ENCODE measurements at regions not wholly inside any gene's neighbourhood (a gene's known extent, or its start where the extent isn't known, plus 50 kb on each side); places are given as distances from the start of the nearest gene placed in this dataset.

DNA sequence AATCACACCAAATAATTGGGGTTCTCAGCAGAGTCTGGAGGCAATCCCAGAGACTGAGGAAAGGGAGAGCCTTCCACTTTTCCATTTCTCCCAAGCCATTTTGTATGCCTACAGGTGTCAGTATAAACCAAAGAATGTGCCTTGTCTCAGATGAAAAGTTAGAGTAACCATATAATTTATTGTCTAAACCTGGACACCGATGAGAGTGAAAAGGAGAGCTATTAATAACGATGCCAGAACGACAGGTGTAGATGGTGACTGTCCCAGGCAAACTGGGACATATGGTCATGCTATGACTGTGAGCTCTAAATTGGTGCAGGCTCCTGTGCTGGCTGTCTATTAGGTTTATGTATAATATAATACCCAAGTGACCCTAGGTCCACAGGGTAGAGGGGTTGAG, 219.6 kb downstream of the ARHGAP12 start:
- no peak for DNase-seq

DNA sequence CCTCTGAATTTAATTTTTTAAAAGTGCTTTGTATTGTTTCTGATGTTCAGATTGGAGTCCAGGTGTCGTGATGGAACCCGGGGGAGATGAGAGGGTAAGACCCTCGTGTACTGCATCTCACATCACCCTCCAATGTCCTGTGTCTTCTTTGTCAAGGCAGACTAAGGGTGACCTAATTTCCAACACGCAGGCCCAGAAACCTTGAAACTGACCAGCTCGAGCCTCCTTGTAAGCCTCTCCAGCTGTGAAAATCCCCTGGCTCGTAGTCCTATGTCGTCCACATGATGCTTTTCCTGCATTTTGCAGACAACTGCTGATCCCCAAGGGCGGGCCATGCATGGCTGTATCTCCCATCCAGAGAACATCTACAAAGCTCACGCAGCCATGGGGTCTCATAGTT, 220.2 kb downstream of the ARHGAP12 start:
- no peak for DNase-seq

DNA sequence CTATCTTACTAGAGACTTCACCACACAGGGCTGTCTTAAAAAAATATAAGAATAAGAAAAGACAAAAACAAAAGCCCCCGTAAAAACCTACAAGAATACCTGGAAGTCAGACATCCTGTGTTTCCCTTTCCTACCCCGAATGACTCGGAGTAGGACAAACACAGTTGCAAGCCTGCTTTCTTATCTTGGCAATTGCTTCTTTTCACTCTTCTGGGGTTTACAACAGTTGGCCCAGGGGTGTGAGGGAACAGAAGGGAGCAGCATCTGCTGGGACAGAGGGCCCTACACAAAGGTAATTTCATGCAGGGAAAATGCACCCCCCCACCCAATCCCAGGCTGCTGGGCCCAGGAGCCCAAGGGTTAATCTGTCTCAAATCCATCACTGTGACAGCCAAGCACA, 220.6 kb downstream of the ARHGAP12 start:
- DNase-seq = no peak

- no peak for DNase-seq
These were observed 221.3 kb downstream of the ARHGAP12 start for GRCh38 chr10:31707093-31708039.

DNA sequence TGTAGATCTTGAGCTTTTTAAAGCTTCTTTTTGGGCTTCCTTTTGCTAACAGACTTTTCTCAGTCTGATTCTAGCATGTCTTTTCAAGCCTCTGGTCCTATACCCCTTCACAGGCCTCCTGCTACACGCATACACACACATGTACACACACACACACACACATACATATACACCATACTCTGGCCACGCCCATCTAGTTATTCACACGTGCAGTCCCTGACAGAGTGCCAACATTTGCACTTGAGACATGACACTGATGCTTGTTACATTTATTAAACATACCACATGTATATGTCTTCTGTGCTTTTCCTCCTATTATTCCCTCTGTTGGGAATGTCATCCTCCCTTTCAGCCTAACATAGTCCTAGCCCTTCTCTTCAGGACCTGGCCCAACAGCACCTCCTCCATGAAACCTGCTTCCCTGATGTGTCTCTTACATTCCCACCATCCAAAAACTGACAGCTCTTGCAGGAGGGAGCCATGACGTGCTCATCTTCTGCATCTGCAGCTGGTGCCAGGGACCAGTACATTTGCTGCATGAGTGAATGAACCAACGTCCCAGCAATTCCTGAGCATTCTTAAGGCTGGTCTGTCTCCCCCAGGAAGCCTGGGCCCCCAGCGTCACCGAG, 222.1 kb downstream of the ARHGAP12 start:
- no peak for DNase-seq

DNA sequence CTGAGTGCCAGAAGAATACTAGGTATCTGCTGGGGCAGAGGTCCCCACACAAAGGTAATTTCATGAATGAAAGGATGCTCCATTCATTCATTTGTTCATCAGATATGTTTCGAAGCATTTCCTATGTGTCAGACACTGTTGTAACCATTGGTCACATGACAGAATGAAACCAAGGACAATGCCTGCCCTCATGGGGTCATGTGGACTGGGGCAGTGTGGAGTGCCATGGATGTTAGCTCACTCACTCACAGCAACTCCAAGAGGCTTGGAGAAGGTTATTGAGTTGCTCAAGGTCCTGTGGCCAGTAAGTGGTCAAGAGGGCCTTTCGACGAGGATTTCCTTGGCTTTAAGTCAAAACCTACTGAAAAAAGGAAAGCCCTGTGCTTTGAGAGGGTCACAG, 223.5 kb downstream of the ARHGAP12 start:
- no peak for DNase-seq

- no peak for DNase-seq
These were observed 224.4 kb downstream of the ARHGAP12 start for GRCh38 chr10:31704195-31704594.

DNA sequence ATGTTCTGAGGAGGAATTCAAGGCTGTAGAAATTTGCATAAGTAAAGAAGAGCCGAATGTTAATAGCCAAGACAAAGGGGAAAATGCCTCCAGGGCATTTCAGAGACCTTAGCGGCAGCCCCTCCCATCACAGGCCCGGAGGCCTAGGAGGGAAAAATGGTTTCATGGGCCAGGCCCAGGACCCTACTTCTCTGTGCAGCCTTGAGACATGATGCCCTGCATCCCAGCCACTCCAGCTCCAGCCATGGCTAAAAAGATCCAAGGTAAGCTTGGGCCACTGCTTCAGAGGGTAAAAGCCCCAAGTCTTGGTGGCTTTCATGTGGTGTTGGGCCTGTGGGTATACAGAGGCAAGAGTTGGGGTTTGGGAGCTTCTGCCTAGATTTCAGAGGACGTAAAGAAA, 225.7 kb downstream of the ARHGAP12 start:
- DNase-seq = no peak

DNA sequence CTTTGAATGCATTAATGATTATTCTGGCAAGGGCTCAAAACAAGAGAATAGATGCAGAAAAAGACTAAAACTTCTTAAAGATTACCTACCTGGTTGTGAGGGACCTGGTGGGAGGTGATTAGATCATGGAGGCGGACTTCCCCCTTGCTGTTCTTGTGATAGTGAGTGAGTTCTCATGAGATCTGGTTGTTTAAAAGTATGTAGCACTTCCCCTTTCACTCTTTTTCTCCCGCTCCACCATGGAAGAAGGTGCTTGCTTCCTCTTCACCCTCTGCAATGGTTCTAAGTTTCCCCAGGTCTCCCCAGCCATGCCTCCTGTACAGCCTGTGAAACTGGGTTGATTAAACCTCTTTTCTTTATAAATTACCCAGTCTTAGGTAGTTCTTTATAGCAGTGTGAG, 226.6 kb downstream of the ARHGAP12 start:
- no peak for DNase-seq

DNA sequence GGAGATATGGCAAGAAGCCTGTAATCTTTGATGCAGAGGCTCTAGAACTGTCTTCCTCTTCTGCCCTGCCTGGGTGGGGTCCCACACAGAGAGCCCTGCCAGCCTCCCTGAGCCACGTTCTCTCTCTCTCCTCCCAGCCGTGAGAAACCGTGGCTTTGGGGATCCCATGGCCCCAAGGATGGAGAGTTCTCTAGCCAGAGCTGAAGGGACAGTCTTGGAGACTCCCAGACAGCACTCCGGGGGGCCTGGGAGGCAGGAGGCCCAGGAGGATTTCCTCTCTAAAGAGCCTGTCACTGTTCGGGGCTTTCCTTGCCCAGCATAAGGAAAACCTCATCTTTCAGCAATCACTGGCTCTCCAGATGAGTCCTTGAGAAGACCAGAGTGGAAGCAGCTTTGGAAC, 227.1 kb downstream of the ARHGAP12 start:
- DNase-seq = no peak

- no peak for DNase-seq
These were observed 228.4 kb downstream of the ARHGAP12 start for GRCh38 chr10:31700181-31700611.

GRCh38 chr10:31698181-31698830, 230.3 kb downstream of the ARHGAP12 start:
- no peak for DNase-seq

DNA sequence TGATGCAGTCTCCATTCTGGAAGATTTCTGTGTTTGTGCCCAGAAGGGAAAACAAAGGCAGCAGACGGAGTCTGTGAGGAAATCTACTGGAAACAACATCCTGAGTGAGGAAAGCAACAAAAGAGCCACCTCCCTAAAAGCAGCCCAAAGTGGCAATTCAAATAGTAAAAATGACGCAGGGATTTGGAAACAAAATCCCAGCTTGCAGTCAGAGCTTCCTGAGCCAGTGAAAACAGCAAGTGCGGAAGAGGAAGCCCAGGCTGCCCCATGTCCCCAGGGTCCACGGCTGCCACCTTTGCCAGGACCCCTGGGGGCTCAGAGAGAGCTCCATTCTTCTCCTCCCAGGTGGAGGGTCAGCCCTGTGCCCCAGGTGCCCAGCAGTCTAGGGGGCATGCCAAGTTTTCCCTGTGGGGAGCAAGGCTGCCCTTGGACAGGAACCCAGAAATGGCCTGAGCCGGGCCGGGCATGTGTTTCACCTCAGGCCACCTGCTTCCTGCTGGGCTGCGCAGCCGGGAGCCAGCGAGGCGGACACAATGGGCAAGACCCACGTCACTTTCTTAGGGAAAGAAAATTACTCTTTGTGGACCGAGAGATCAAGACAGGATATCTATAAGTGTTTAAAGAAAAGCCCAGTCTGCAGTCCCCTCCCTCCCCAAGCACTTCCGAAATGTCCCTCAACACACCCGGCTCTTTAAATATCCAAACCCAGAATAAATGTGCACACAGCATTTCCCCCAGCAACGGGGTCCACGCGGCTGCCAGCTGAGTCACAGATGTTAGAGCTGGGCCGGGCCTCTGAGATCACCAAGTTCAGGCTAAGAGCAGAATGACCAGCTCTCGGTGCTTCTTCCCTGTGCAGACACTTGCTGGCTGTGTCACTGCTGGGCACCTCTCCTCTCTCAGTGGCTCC, 231.1 kb downstream of the ARHGAP12 start:
- no peak for DNase-seq

DNA sequence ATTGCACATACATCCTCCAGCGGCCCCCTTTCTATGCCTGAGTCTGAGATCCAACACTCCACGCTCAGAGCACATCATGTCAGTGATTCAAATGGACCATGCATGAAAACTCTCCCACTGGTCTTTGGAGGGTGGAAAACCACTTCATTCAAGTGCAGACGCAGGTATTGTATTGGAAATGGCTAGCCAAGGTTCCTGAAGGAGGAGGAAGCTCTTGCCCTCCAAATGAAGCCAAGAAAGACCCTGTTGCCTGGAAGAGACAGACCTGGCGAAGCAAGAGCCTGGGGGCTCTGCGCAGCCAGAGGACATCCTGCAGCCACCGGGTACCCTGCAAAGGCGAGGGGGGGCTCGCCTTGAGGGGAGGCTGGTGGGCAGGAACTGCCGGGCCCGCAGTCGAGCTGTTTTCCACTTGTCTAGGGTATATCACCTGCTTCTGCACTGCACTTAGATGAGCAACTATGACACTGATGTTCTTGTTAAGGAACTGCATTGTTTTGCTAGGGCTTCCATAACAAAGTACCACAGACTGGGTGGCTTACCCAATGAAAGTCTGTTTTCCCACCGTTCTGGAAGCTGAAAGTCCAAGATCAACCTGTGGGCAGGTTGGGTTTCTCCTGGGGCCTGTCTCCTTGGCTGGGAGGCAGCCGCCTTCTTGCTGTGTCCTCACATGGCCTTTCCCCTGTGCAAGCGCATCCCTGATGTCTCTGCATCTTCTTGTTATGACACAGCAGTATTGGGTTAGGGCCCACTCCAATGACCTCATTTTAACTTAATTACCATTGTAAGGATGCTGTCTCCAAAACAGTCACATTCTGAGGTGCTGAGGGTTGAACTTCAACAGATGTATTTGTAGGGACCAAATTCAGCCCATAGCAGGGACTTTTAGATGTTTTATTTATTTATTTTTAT, 233.4 kb downstream of the ARHGAP12 start:
- no peak for DNase-seq

GRCh38 chr10:31694126-31694685, 234.4 kb downstream of the ARHGAP12 start:
- DNase-seq = no peak

GRCh38 chr10:31693491-31693890, 235.1 kb downstream of the ARHGAP12 start:
- no peak for DNase-seq

DNA sequence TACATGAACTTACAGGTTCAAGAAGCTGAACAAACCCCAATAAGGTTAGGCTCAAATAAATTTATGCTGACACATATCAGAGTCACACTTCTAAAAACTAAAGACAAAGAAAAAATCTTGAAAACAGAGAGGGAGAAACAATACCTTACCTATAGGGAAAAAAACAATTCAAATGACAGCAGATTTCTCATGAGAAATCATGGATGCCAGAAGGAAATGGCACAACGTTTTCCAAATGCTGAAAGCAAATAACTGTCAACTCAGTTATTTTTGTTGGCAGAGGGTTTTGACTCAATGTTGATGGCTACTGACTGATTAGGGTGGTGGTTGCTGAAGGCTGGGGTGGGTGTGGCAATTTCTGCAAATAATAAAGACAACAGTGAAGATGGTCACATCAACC, 239.4 kb downstream of the ARHGAP12 start:
- no peak for DNase-seq

GRCh38 chr10:31687663-31688482, 240.8 kb downstream of the ARHGAP12 start:
- no peak for DNase-seq

GRCh38 chr10:31686599-31686998, 242.0 kb downstream of the ARHGAP12 start:
- DNase-seq = no peak

- DNase-seq = no peak
These were observed 244.9 kb downstream of the ARHGAP12 start for GRCh38 chr10:31683682-31684081.
